ENCODE measurements at regions not wholly inside any gene's neighbourhood (a gene's known extent, or its start where the extent isn't known, plus 50 kb on each side); places are given as distances from the start of the nearest gene placed in this dataset.

DNA sequence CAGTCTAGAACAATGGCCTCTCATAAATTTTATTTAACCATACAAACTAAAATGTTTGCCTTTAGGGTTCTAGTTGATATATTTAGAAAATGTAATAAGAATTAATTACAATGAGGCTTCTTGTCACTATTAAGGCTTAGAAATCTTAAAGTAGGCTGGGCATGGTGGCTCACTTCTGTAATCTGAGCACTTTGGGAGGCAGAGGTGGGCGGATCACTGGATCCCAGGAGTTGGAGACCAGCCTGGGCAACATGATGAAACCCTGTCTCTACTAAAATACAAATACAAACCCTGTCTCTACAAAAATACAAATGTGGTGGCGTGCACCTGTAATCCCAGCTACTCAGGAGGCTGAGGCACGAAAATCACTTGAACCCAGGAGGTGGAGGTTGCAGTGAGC lies 99.0 kb upstream of the ADGRF1 start:
- peaks cover 18% of the 10 kb centered on the region for H3K4me1 ChIP-seq
- TF ChIP-seq, protein P1, sequence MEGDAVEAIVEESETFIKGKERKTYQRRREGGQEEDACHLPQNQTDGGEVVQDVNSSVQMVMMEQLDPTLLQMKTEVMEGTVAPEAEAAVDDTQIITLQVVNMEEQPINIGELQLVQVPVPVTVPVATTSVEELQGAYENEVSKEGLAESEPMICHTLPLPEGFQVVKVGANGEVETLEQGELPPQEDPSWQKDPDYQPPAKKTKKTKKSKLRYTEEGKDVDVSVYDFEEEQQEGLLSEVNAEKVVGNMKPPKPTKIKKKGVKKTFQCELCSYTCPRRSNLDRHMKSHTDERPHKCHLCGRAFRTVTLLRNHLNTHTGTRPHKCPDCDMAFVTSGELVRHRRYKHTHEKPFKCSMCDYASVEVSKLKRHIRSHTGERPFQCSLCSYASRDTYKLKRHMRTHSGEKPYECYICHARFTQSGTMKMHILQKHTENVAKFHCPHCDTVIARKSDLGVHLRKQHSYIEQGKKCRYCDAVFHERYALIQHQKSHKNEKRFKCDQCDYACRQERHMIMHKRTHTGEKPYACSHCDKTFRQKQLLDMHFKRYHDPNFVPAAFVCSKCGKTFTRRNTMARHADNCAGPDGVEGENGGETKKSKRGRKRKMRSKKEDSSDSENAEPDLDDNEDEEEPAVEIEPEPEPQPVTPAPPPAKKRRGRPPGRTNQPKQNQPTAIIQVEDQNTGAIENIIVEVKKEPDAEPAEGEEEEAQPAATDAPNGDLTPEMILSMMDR (IDR thresholded peaks at IDR 0.05; ENCODE audit: insufficient read depth in 1 of 2, low read depth in 1 of 2, low read length in 1 of 2, severe bottlenecking in 1 of 2, unreplicated experiment in 1 of 2): no peak
- no peak overlapping the region for H3K4me3 Mint-ChIP-seq (ENCODE audit: unreplicated experiment)
- H3K36me3 ChIP-seq (ENCODE audit: control insufficient read depth, insufficient read depth, low read length): no peaks in the 10 kb centered on the region
- no TSS peak for BruUV-seq (replicated peaks)
- intact Hi-C loops (cut with micrococcal nuclease; ENCODE audit: unreplicated experiment): no loop called here
- H3K27ac Mint-ChIP-seq (ENCODE audit: unreplicated experiment): no peak overlapping the region
- ChIA-PET POLR2A (no interaction called here), CTCF (no interaction called here)
- H3K4me1 Mint-ChIP-seq (ENCODE audit: low read depth, unreplicated experiment): peaks cover 8% of the 10 kb centered on the region
- no peaks in the 10 kb centered on the region for H3K27me3 ChIP-seq (replicated peaks; ENCODE audit: control insufficient read depth, insufficient read depth, low read length)
- H3K4me3 ChIP-seq (ENCODE audit: low read depth, low read length): no peak overlapping the region
- H3K9me3 Mint-ChIP-seq (ENCODE audit: unreplicated experiment): peaks cover 25% of the 10 kb centered on the region
- no peaks in the 10 kb centered on the region for H3K27me3 Mint-ChIP-seq (ENCODE audit: insufficient read depth, unreplicated experiment)
- peaks cover 6% of the 10 kb centered on the region; the same call in 1 of the 2 replicates for H3K9me3 ChIP-seq
- DNase-seq: no peak
- H3K36me3 Mint-ChIP-seq (ENCODE audit: insufficient read depth, unreplicated experiment): peaks cover 6% of the 10 kb centered on the region

DNA sequence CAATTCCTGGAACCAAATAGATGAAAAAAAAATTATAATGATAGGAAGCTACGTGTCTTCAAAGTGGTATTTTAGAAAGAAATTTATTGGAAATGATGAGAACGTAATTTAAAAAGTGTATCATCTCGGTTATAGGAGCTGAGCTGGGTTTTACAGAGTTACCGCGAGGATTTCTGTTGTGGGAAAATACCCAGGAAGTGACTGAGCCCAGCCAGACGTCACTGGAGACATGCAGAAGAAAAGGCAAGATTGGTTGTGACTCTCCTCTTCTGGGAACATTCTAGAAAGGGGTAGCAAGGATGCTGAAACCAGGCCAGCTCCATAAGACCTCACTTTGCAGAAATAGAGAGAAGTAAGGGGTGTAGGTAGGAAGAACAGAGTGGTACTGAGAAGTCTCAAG lies 95.9 kb upstream of the ADGRF1 start:
- intact Hi-C loops (cut with micrococcal nuclease; ENCODE audit: unreplicated experiment): no loop called here
- Mint-ChIP-seq H3K27ac (ENCODE audit: unreplicated experiment) (no peak overlapping the region), H3K9me3 (ENCODE audit: unreplicated experiment) (peaks cover 12% of the 10 kb centered on the region), H3K4me3 (ENCODE audit: unreplicated experiment) (no peak overlapping the region), H3K4me1 (ENCODE audit: low read depth, unreplicated experiment) (peaks cover 35% of the 10 kb centered on the region), H3K36me3 (ENCODE audit: insufficient read depth, unreplicated experiment) (peaks cover 3% of the 10 kb centered on the region), H3K27me3 (ENCODE audit: insufficient read depth, unreplicated experiment) (no peaks in the 10 kb centered on the region)
- no peak for DNase-seq
- TF ChIP-seq, protein P1 (IDR thresholded peaks at IDR 0.05; ENCODE audit: insufficient read depth in 1 of 2, low read depth in 1 of 2, low read length in 1 of 2, severe bottlenecking in 1 of 2, unreplicated experiment in 1 of 2): no peak
- CTCF ChIA-PET: no interaction called here
- Histone ChIP-seq H3K9me3 (peaks cover 6% of the 10 kb centered on the region; the same call in 1 of the 2 replicates), H3K36me3 (ENCODE audit: control insufficient read depth, insufficient read depth, low read length) (no peaks in the 10 kb centered on the region), H3K4me1 (peaks cover 46% of the 10 kb centered on the region), H3K27me3 (replicated peaks; ENCODE audit: control insufficient read depth, insufficient read depth, low read length) (no peaks in the 10 kb centered on the region), H3K4me3 (ENCODE audit: low read depth, low read length) (no peak overlapping the region)
- POLR2A ChIA-PET: no interaction called here
- BruUV-seq (replicated peaks): no TSS peak

DNA sequence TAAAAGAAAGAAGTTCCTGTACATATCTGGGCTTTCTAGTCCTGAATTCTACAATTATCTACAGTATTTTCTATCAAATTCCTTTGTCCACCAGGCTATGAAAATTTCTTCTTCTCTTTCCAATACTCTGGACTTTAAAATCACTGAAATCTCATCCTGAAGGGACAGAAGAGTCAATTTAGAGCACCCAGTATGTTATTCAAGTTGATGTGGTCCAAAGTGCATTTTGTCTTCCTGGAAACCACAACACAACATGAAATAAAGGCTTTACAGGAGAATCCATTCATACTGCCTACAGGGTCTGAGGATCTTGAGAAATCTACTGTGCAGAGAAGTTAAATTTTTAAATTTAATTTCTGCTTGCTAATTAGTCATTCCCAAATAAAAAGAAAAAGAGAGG lies 94.9 kb upstream of the ADGRF1 start:
- H3K9me3 Mint-ChIP-seq (ENCODE audit: unreplicated experiment): peaks cover 2% of the 10 kb centered on the region
- H3K27ac Mint-ChIP-seq (ENCODE audit: unreplicated experiment): no peak overlapping the region
- Histone ChIP-seq H3K27me3 (replicated peaks; ENCODE audit: control insufficient read depth, insufficient read depth, low read length) (no peaks in the 10 kb centered on the region), H3K36me3 (ENCODE audit: control insufficient read depth, insufficient read depth, low read length) (no peaks in the 10 kb centered on the region), H3K4me3 (ENCODE audit: low read depth, low read length) (no peak overlapping the region), H3K4me1 (peaks cover 53% of the 10 kb centered on the region), H3K9me3 (peaks cover 1% of the 10 kb centered on the region; the same call in 1 of the 2 replicates)
- intact Hi-C loops (cut with micrococcal nuclease; ENCODE audit: unreplicated experiment): no loop called here
- no peaks in the 10 kb centered on the region for H3K36me3 Mint-ChIP-seq (ENCODE audit: insufficient read depth, unreplicated experiment)
- no peak for DNase-seq
- no TSS peak for BruUV-seq (replicated peaks)
- H3K4me3 Mint-ChIP-seq (ENCODE audit: unreplicated experiment): no peak overlapping the region
- ChIA-PET POLR2A (no interaction called here), CTCF (no interaction called here)
- peaks cover 38% of the 10 kb centered on the region for H3K4me1 Mint-ChIP-seq (ENCODE audit: low read depth, unreplicated experiment)
- TF ChIP-seq, protein P1 (IDR thresholded peaks at IDR 0.05; ENCODE audit: insufficient read depth in 1 of 2, low read depth in 1 of 2, low read length in 1 of 2, severe bottlenecking in 1 of 2, unreplicated experiment in 1 of 2): no peak
- H3K27me3 Mint-ChIP-seq (ENCODE audit: insufficient read depth, unreplicated experiment): no peaks in the 10 kb centered on the region

Data from Caco-2 (cell line).